SK-N-SH (cell line): ENCODE measurements at regions not wholly inside any gene's neighbourhood (a gene's known extent, or its start where the extent isn't known, plus 50 kb on each side); places are given as distances from the start of the nearest gene placed in this dataset.

Source experiments
- REST ChIP-seq: IDR thresholded peaks from 2 replicates; pipeline ENCODE4 v1.6.1; 2012; ENCODE audit warnings: mild to moderate bottlenecking, low read depth, low read length, moderate library complexity
- SIN3A ChIP-seq: IDR thresholded peaks from 2 replicates; pipeline ENCODE4 v1.6.1; 2012; ENCODE audit warnings: low read depth, mild to moderate bottlenecking, low read length, moderate library complexity, borderline replicate concordance

GRCh38 chr5:4410151-4410550 is 730.0 kb upstream of the ADAMTS16 start:
- TF ChIP-seq SIN3A (no peak), REST (no peak)
